HS-27A (cell line): ENCODE measurements at regions not wholly inside any gene's neighbourhood (a gene's known extent, or its start where the extent isn't known, plus 50 kb on each side); places are given as distances from the start of the nearest gene placed in this dataset.

Experiments
- DNase-seq: peaks from one replicate; pipeline ENCODE4 v3.0.0-alpha.2; 2012; ENCODE audit warnings: low read depth, missing footprints

- DNase-seq = no peak
Observed at GRCh38 chr20:57876163-57876562, 166.3 kb upstream of the PMEPA1 start.

- DNase-seq = no peak
Observed at GRCh38 chr20:57874141-57874540, 164.3 kb upstream of the PMEPA1 start.

- no peak for DNase-seq
Observed at GRCh38 chr20:57872816-57873409, 163.1 kb upstream of the PMEPA1 start.

GRCh38 chr20:57871237-57871632, 161.4 kb upstream of the PMEPA1 start:
- no peak for DNase-seq

- DNase-seq = no peak
Observed at GRCh38 chr20:57870597-57871236, 160.9 kb upstream of the PMEPA1 start.

- no peak for DNase-seq
Observed at GRCh38 chr20:57869951-57870315, 160.1 kb upstream of the PMEPA1 start.

- DNase-seq = no peak
Observed at GRCh38 chr20:57869291-57869950, 159.6 kb upstream of the PMEPA1 start.

- no peak for DNase-seq
Observed at GRCh38 chr20:57868310-57868709, 158.5 kb upstream of the PMEPA1 start.

GRCh38 chr20:57867807-57868206, 158.0 kb upstream of the PMEPA1 start:
- no peak for DNase-seq

GRCh38 chr20:57867181-57867803, 157.5 kb upstream of the PMEPA1 start:
- no peak for DNase-seq

GRCh38 chr20:57866250-57867106, 156.7 kb upstream of the PMEPA1 start:
- no peak for DNase-seq

- no peak for DNase-seq
Observed at GRCh38 chr20:57865266-57865665, 155.5 kb upstream of the PMEPA1 start.

- no peak for DNase-seq
Observed at GRCh38 chr20:57860576-57860975, 150.8 kb upstream of the PMEPA1 start.

GRCh38 chr20:57857969-57858368, 148.2 kb upstream of the PMEPA1 start:
- DNase-seq = no peak

- DNase-seq = no peak
Observed at GRCh38 chr20:57857118-57857517, 147.3 kb upstream of the PMEPA1 start.

GRCh38 chr20:57856658-57857057, 146.8 kb upstream of the PMEPA1 start:
- DNase-seq = no peak

GRCh38 chr20:57851796-57852195, 142.0 kb upstream of the PMEPA1 start:
- no peak for DNase-seq

GRCh38 chr20:57851025-57851682, 141.3 kb upstream of the PMEPA1 start:
- no peak for DNase-seq

- DNase-seq = no peak
Observed at GRCh38 chr20:57849521-57850215, 139.9 kb upstream of the PMEPA1 start.

GRCh38 chr20:57849121-57849520, 139.3 kb upstream of the PMEPA1 start:
- DNase-seq = no peak

- DNase-seq = no peak
Observed at GRCh38 chr20:57848282-57848681, 138.5 kb upstream of the PMEPA1 start.
